ENCODE measurements at regions not wholly inside any gene's neighbourhood (a gene's known extent, or its start where the extent isn't known, plus 50 kb on each side); places are given as distances from the start of the nearest gene placed in this dataset.

DNA sequence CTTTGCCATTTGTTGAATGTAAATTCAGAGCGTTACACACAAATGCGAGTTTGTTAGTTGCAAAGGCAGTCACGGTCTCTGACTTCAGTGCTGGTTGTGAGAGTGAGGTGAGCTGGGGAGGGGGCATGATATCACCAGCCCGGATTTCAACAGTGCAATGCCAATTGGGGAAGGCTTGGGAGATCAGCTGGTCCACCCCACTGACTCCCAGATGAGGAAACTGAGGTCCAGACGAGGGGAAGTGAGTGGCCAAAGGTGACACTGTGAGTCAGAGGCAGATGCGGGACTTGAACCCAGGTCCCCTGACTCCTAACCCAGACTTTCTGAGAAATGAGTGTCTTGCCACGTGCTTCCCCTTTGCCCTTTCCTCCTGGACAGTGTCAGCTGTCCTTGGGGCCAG lies 62.1 kb downstream of the CEBPB start:
- 97% methylated on average over 5 of the region's 7 CpGs for WGBS (ENCODE audit: insufficient coverage)
- POLR2A ChIA-PET = no interaction called here
- CTCF ChIA-PET = no interaction called here
- H3K4me1 ChIP-seq (ENCODE audit: control extremely low read depth in 1 of 4, control insufficient read depth in 4 of 4, insufficient read depth in 4 of 4, low read length in 3 of 4) = peaks cover 0 to 9% (median 2%) of the 10 kb centered on the region in 4 experiments
- H3K4me3 ChIP-seq (ENCODE audit: control insufficient read depth in 1 of 7, extremely low read depth in 1 of 7, insufficient read depth in 4 of 7, low read depth in 2 of 7, low read length in 6 of 7) = no peak overlapping the region
- no peaks in the 10 kb centered on the region for H3K36me3 ChIP-seq (ENCODE audit: control insufficient read depth in 4 of 4, insufficient read depth in 4 of 4, low read length in 3 of 4)
- no peaks in the 10 kb centered on the region for H3K9me3 ChIP-seq (ENCODE audit: control extremely low read depth in 1 of 5, control insufficient read depth in 4 of 5, insufficient read depth in 2 of 5, low read depth in 1 of 5, low read length in 4 of 5)
- H3K27ac ChIP-seq (ENCODE audit: insufficient read depth in 1 of 2, low read depth in 1 of 2, low read length in 2 of 2, poor library complexity in 1 of 2, severe bottlenecking in 2 of 2) = no peak overlapping the region
- no peaks in the 10 kb centered on the region for H3K27me3 ChIP-seq (replicated peaks in 2 of 5; ENCODE audit: control insufficient read depth in 4 of 5, insufficient read depth in 5 of 5, low read length in 4 of 5)
- no peak for DNase-seq

- POLR2A ChIA-PET = no interaction called here
- no peak for DNase-seq
- CTCF ChIA-PET = no interaction called here
- WGBS (ENCODE audit: insufficient coverage) = 99% methylated on average over 8 of the region's 10 CpGs
- Histone ChIP-seq H3K27ac (ENCODE audit: insufficient read depth in 1 of 2, low read depth in 1 of 2, low read length in 2 of 2, poor library complexity in 1 of 2, severe bottlenecking in 2 of 2) (no peak overlapping the region), H3K4me3 (ENCODE audit: control insufficient read depth in 1 of 7, extremely low read depth in 1 of 7, insufficient read depth in 4 of 7, low read depth in 2 of 7, low read length in 6 of 7) (no peak overlapping the region), H3K4me1 (ENCODE audit: control extremely low read depth in 1 of 4, control insufficient read depth in 4 of 4, insufficient read depth in 4 of 4, low read length in 3 of 4) (peaks cover 0 to 7% (median 2%) of the 10 kb centered on the region in 4 experiments), H3K36me3 (ENCODE audit: control insufficient read depth in 4 of 4, insufficient read depth in 4 of 4, low read length in 3 of 4) (no peaks in the 10 kb centered on the region), H3K9me3 (ENCODE audit: control extremely low read depth in 1 of 5, control insufficient read depth in 4 of 5, insufficient read depth in 2 of 5, low read depth in 1 of 5, low read length in 4 of 5) (no peaks in the 10 kb centered on the region), H3K27me3 (replicated peaks in 2 of 5; ENCODE audit: control insufficient read depth in 4 of 5, insufficient read depth in 5 of 5, low read length in 4 of 5) (no peaks in the 10 kb centered on the region)
These were observed 62.5 kb downstream of the CEBPB start for GRCh38 chr20:50253101-50253500.

DNA sequence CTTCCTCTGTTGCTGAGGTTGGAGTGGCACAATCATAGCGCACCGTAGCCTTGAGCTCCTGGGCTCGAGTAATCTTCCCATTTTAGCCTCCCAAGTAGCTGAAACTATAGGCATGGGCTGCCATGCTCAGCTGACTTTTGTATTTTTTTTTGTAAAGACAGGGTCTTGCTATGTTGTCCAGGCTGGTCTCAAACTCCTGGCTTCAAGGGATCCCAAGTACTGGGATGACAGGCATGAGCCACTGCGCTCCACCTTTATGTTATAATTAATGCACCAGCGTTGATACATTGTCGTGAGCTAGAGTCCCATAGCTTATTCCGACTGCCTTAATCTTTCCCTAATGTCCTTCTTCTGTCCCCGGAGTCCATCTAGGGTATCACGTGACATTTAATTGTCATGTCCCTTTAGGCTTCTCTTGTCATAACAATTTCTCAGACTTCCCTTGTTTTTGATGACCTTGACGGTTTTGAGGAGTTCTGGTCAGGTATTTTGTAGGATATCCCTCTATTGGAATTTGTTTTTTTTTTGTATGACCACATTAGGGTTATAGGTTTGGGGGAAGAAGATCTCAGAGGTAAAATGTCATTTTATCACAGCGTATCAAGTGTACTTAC lies 63.9 kb downstream of the CEBPB start:
- Histone ChIP-seq H3K36me3 (ENCODE audit: control insufficient read depth in 4 of 4, insufficient read depth in 4 of 4, low read length in 3 of 4) (no peaks in the 10 kb centered on the region), H3K4me1 (ENCODE audit: control extremely low read depth in 1 of 4, control insufficient read depth in 4 of 4, insufficient read depth in 4 of 4, low read length in 3 of 4) (peaks cover 0 to 17% (median 9%) of the 10 kb centered on the region in 4 experiments), H3K4me3 (ENCODE audit: control insufficient read depth in 1 of 7, extremely low read depth in 1 of 7, insufficient read depth in 4 of 7, low read depth in 2 of 7, low read length in 6 of 7) (no peak overlapping the region), H3K27ac (ENCODE audit: insufficient read depth in 1 of 2, low read depth in 1 of 2, low read length in 2 of 2, poor library complexity in 1 of 2, severe bottlenecking in 2 of 2) (no peak overlapping the region), H3K9me3 (ENCODE audit: control extremely low read depth in 1 of 5, control insufficient read depth in 4 of 5, insufficient read depth in 2 of 5, low read depth in 1 of 5, low read length in 4 of 5) (no peaks in the 10 kb centered on the region), H3K27me3 (replicated peaks in 2 of 5; ENCODE audit: control insufficient read depth in 4 of 5, insufficient read depth in 5 of 5, low read length in 4 of 5) (no peaks in the 10 kb centered on the region)
- ChIA-PET CTCF (interaction anchor here (1.0 to 1.5 kb wide), 2 partner anchors 11 to 20 kb away, joined by 3 to 4 read pairs; no protein-coding TSS in a partner anchor), POLR2A (no interaction called here)
- no peak for DNase-seq
- 90% methylated on average over 10 of the region's 11 CpGs for WGBS (ENCODE audit: insufficient coverage)

- Histone ChIP-seq H3K9me3 (ENCODE audit: control extremely low read depth in 1 of 5, control insufficient read depth in 4 of 5, insufficient read depth in 2 of 5, low read depth in 1 of 5, low read length in 4 of 5) (no peaks in the 10 kb centered on the region), H3K27me3 (replicated peaks in 2 of 5; ENCODE audit: control insufficient read depth in 4 of 5, insufficient read depth in 5 of 5, low read length in 4 of 5) (no peaks in the 10 kb centered on the region), H3K4me1 (ENCODE audit: control extremely low read depth in 1 of 4, control insufficient read depth in 4 of 4, insufficient read depth in 4 of 4, low read length in 3 of 4) (peaks cover 3 to 37% (median 28%) of the 10 kb centered on the region in 4 experiments), H3K27ac (ENCODE audit: insufficient read depth in 1 of 2, low read depth in 1 of 2, low read length in 2 of 2, poor library complexity in 1 of 2, severe bottlenecking in 2 of 2) (no peak overlapping the region), H3K36me3 (ENCODE audit: control insufficient read depth in 4 of 4, insufficient read depth in 4 of 4, low read length in 3 of 4) (no peaks in the 10 kb centered on the region), H3K4me3 (ENCODE audit: control insufficient read depth in 1 of 7, extremely low read depth in 1 of 7, insufficient read depth in 4 of 7, low read depth in 2 of 7, low read length in 6 of 7) (no peak overlapping the region)
- WGBS (ENCODE audit: insufficient coverage) = 82% methylated on average over 4 of the region's 6 CpGs
- ChIA-PET POLR2A (no interaction called here), CTCF (interaction anchor here (0.7 to 1.8 kb wide), 4 partner anchors 9 to 208 kb away, joined by 3 to 8 read pairs (median 4); no protein-coding TSS in a partner anchor)
- DNase-seq = no peak
These were observed 65.9 kb downstream of the CEBPB start for GRCh38 chr20:50256577-50256976.

DNA sequence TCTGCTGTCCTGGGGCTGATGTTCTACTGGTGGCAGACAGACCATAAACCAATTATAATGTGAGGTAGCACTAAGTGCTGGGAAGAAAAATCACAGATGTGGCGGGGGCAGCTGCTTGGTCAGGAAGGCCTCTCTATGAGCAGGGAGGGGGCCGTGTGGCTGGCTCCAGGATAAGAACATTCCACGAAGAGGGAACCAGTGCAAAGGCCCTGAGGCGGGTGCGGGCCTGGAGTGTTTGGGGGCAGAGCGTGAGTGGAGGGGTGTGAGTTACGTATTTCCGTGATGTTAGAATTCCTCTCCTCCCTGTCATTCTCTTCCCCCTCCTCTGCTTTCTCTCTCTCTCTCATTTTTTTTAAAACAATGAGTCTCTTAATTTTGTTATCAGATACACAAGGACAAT lies 67.2 kb downstream of the CEBPB start:
- no peak overlapping the region for H3K4me3 ChIP-seq (ENCODE audit: control insufficient read depth in 1 of 7, extremely low read depth in 1 of 7, insufficient read depth in 4 of 7, low read depth in 2 of 7, low read length in 6 of 7)
- POLR2A ChIA-PET = no interaction called here
- CTCF ChIA-PET = interaction anchor here (1.6 kb wide), 1 partner anchor 27 kb away, joined by 3 read pairs; no protein-coding TSS in a partner anchor
- H3K27ac ChIP-seq (ENCODE audit: insufficient read depth in 1 of 2, low read depth in 1 of 2, low read length in 2 of 2, poor library complexity in 1 of 2, severe bottlenecking in 2 of 2) = no peak overlapping the region
- no peaks in the 10 kb centered on the region for H3K27me3 ChIP-seq (replicated peaks in 2 of 5; ENCODE audit: control insufficient read depth in 4 of 5, insufficient read depth in 5 of 5, low read length in 4 of 5)
- WGBS (ENCODE audit: insufficient coverage) = 86% methylated on average over 1 of the region's 8 CpGs
- H3K36me3 ChIP-seq (ENCODE audit: control insufficient read depth in 4 of 4, insufficient read depth in 4 of 4, low read length in 3 of 4) = no peaks in the 10 kb centered on the region
- H3K4me1 ChIP-seq (ENCODE audit: control extremely low read depth in 1 of 4, control insufficient read depth in 4 of 4, insufficient read depth in 4 of 4, low read length in 3 of 4) = peaks cover 3 to 35% (median 28%) of the 10 kb centered on the region in 4 experiments
- DNase-seq = no peak
- H3K9me3 ChIP-seq (ENCODE audit: control extremely low read depth in 1 of 5, control insufficient read depth in 4 of 5, insufficient read depth in 2 of 5, low read depth in 1 of 5, low read length in 4 of 5) = no peaks in the 10 kb centered on the region

DNA sequence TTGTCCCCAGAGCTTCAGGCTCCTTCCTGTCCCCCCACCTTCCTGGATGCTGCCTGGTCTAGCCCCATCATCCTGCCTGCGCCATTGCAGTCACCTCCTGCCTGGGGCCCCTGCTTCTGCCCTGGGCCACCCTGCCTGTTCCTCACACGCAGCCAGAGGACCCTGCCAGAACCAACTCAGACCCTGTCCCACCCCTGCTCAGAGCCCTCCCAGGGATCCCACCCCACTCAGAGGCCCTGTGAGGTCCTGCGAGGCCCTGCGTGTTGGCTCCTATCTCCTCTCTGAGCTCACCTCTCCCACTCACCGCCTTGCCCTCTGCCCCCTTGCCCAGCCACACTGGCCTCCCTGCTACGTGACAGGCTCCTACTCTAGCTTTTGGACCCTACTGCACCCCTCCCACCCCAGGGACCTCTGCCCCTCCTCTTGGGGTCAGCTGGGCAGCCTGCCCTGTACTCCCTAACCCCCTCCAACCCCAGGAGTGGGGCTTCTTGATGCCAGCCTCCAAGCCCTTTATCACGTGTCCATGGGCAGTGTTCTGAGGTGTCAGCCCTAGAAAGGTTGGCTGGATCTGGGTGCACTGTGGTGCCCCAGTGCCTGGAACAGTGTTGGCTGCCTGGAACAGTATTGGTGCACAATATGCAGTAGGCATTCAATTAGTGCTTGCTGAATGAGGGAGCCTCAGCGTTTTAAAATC lies 68.3 kb downstream of the CEBPB start:
- CTCF ChIA-PET = interaction anchor here (1.1 to 1.6 kb wide), 3 partner anchors 12 to 68 kb away, joined by 3 to 4 read pairs (median 3); partner anchors contain the start of gene CEBPB
- WGBS (ENCODE audit: insufficient coverage) = 87% methylated on average over 7 of the region's 8 CpGs
- POLR2A ChIA-PET = interaction anchor here (1.5 kb wide), 1 partner anchor 12 kb away, joined by 4 read pairs; no protein-coding TSS in a partner anchor
- peaks cover 3 to 35% (median 28%) of the 10 kb centered on the region in 4 experiments for H3K4me1 ChIP-seq (ENCODE audit: control extremely low read depth in 1 of 4, control insufficient read depth in 4 of 4, insufficient read depth in 4 of 4, low read length in 3 of 4)
- H3K27me3 ChIP-seq (replicated peaks in 2 of 5; ENCODE audit: control insufficient read depth in 4 of 5, insufficient read depth in 5 of 5, low read length in 4 of 5) = no peaks in the 10 kb centered on the region
- H3K27ac ChIP-seq (ENCODE audit: insufficient read depth in 1 of 2, low read depth in 1 of 2, low read length in 2 of 2, poor library complexity in 1 of 2, severe bottlenecking in 2 of 2) = no peak overlapping the region
- no peaks in the 10 kb centered on the region for H3K9me3 ChIP-seq (ENCODE audit: control extremely low read depth in 1 of 5, control insufficient read depth in 4 of 5, insufficient read depth in 2 of 5, low read depth in 1 of 5, low read length in 4 of 5)
- no peaks in the 10 kb centered on the region for H3K36me3 ChIP-seq (ENCODE audit: control insufficient read depth in 4 of 4, insufficient read depth in 4 of 4, low read length in 3 of 4)
- H3K4me3 ChIP-seq (ENCODE audit: control insufficient read depth in 1 of 7, extremely low read depth in 1 of 7, insufficient read depth in 4 of 7, low read depth in 2 of 7, low read length in 6 of 7) = no peak overlapping the region
- DNase-seq = no peak

Measured in common myeloid progenitor, CD34-positive (primary cell).